OCI-LY7 (cell line): ENCODE measurements at regions not wholly inside any gene's neighbourhood (a gene's known extent, or its start where the extent isn't known, plus 50 kb on each side); places are given as distances from the start of the nearest gene placed in this dataset.

Source experiments
- BruUV-seq: library from RNA; stranded (reverse); fragments of 400-500 nt; replicated peaks from 2 replicates; lab custom pipeline; 2021; lab: Mats Ljungman, UMichigan
- CTCF ChIA-PET: fragments of 300-600 bp; sonication (Branson Sonifier 250); formaldehyde crosslinking; loops from one replicate; lab custom pipeline; 2022; ENCODE audit warnings: antibody characterized with exemption; ENCODE audit not compliant: unreplicated experiment; lab: Charles Lee
- POLR2A ChIA-PET: fragments of 300-600 bp; sonication (Branson Sonifier 250); formaldehyde crosslinking; loops from one replicate; lab custom pipeline; 2022; ENCODE audit warnings: antibody characterized with exemption; lab: Charles Lee
- DNase-seq: peaks from one replicate; pipeline ENCODE4 v3.0.0-alpha.2; 2015; ENCODE audit warnings: low spot score
- H2AFZ ChIP-seq: fragments of 200-600 bp; sonication (generic), shearing (Covaris generic); 2 replicates; pipeline ENCODE4 v1.6.1; 2014; ENCODE audit warnings: mild to moderate bottlenecking, antibody characterized with exemption, low read length, moderate library complexity
- H3K27ac ChIP-seq: fragments of 200-600 bp; sonication (generic); 2 replicates; pipeline ENCODE4 v1.5.1; 2014; ENCODE audit warnings: mixed run types, low read depth, mild to moderate bottlenecking, moderate library complexity, low read length, inconsistent platforms; ENCODE audit not compliant: poor library complexity, severe bottlenecking
- H3K36me3 ChIP-seq: fragments of 200-600 bp; sonication (generic); 2 replicates; pipeline ENCODE4 v1.6.1; 2014; ENCODE audit warnings: mild to moderate bottlenecking, antibody characterized with exemption, low read length, moderate library complexity, mixed read lengths; ENCODE audit not compliant: insufficient read depth
- H3K4me1 ChIP-seq: fragments of 200-600 bp; sonication (generic); 2 replicates; pipeline ENCODE4 v1.5.1; 2014; ENCODE audit warnings: mild to moderate bottlenecking, low read length; ENCODE audit not compliant: insufficient read depth, poor library complexity, severe bottlenecking
- H3K4me2 ChIP-seq: fragments of 200-600 bp; sonication (generic); 2 replicates; pipeline ENCODE4 v1.6.1; 2014; ENCODE audit warnings: mild to moderate bottlenecking, low read length
- H3K4me3 ChIP-seq: fragments of 200-600 bp; sonication (generic); 2 replicates; pipeline ENCODE4 v1.5.1; 2014; ENCODE audit warnings: mild to moderate bottlenecking, low read depth, low read length; ENCODE audit not compliant: poor library complexity, severe bottlenecking
- H3K79me2 ChIP-seq: fragments of 200-600 bp; sonication (generic); 2 replicates; pipeline ENCODE4 v1.6.1; 2016; ENCODE audit warnings: low read depth, mild to moderate bottlenecking, low read length, moderate library complexity, mixed read lengths; ENCODE audit not compliant: insufficient read depth
- H3K9me2 ChIP-seq: fragments of 200-600 bp; sonication (generic); 2 replicates; pipeline ENCODE4 v1.6.1; 2016; ENCODE audit warnings: mild to moderate bottlenecking, low read length, mixed read lengths; ENCODE audit not compliant: insufficient read depth
- H3K9me3 ChIP-seq: fragments of 200-600 bp; sonication (generic); 2 replicates; pipeline ENCODE4 v1.6.1; 2014; ENCODE audit warnings: mild to moderate bottlenecking, mixed run types, low read length, mixed read lengths
- H4K20me1 ChIP-seq: fragments of 200-600 bp; sonication (generic); 2 replicates; pipeline ENCODE4 v1.6.1; 2014; ENCODE audit warnings: mild to moderate bottlenecking, antibody characterized with exemption, low read length, moderate library complexity, mixed read lengths; ENCODE audit not compliant: insufficient read depth
- CTCF ChIP-seq: fragments of 200-600 bp; sonication (generic); conservative IDR thresholded peaks from 2 replicates; pipeline ENCODE4 v1.5.1; 2014; ENCODE audit warnings: mild to moderate bottlenecking, antibody characterized with exemption, low read length, moderate library complexity, mixed read lengths
- EZH2phosphoT487 ChIP-seq: fragments of 200-600 bp; sonication (generic); IDR thresholded peaks from 2 replicates; pipeline ENCODE4 v1.6.1; 2018; ENCODE audit warnings: low read depth, borderline replicate concordance, mild to moderate bottlenecking, mixed run types, antibody characterized with exemption, low read length, moderate library complexity, mixed read lengths
- intact Hi-C: fragments of 100-400 bp; cut with micrococcal nuclease; formaldehyde crosslinking; loops from one replicate; pipeline ENCODE4 v1.10.0; 2022; ENCODE audit not compliant: unreplicated experiment

- POLR2A ChIA-PET = interaction anchor here (0.6 kb wide), 1 partner anchor 1320 kb away, joined by 3 read pairs; no protein-coding TSS in a partner anchor
- Histone ChIP-seq H3K9me2 (no peaks in the 10 kb centered on the region), H3K4me1 (no peaks in the 10 kb centered on the region), H3K27ac (no peak overlapping the region), H3K36me3 (no peaks in the 10 kb centered on the region), H3K4me2 (0 out of 2 replicates have a peak overlapping the region, but pooled peaks have one; percentile 29), H3K9me3 (no peaks in the 10 kb centered on the region), H3K4me3 (no peak overlapping the region), H3K79me2 (no peaks in the 10 kb centered on the region), H2AFZ (no peak overlapping the region), H4K20me1 (no peaks in the 10 kb centered on the region)
- no peak for TF ChIP-seq CTCF
- TF ChIP-seq EZH2phosphoT487 = no peak
- peak; percentile 23 for DNase-seq
- CTCF ChIA-PET = no interaction called here
- no TSS peak for BruUV-seq
- intact Hi-C loops = no loop called here
Measured at GRCh38 chr2:120556911-120557310, 178.8 kb upstream of the GLI2 start.

GRCh38 chr2:120558847-120559246 is 176.8 kb upstream of the GLI2 start:
- Histone ChIP-seq H2AFZ (no peak overlapping the region), H3K4me1 (no peaks in the 10 kb centered on the region), H3K4me3 (no peak overlapping the region), H4K20me1 (no peaks in the 10 kb centered on the region), H3K9me2 (no peaks in the 10 kb centered on the region), H3K27ac (no peak overlapping the region), H3K9me3 (no peaks in the 10 kb centered on the region), H3K79me2 (no peaks in the 10 kb centered on the region), H3K36me3 (no peaks in the 10 kb centered on the region), H3K4me2 (no peak overlapping the region)
- POLR2A ChIA-PET = no interaction called here
- no peak for DNase-seq
- intact Hi-C loops = no loop called here
- no TSS peak for BruUV-seq
- no peak for TF ChIP-seq EZH2phosphoT487
- no peak for TF ChIP-seq CTCF
- CTCF ChIA-PET = no interaction called here

- H3K27ac ChIP-seq = no peak overlapping the region
- BruUV-seq = no TSS peak
- no peaks in the 10 kb centered on the region for H3K9me3 ChIP-seq
- intact Hi-C loops = no loop called here
- H3K4me3 ChIP-seq = no peak overlapping the region
- no peaks in the 10 kb centered on the region for H4K20me1 ChIP-seq
- TF ChIP-seq CTCF (no peak), EZH2phosphoT487 (no peak)
- no peaks in the 10 kb centered on the region for H3K9me2 ChIP-seq
- ChIA-PET POLR2A (no interaction called here), CTCF (no interaction called here)
- H2AFZ ChIP-seq = no peak overlapping the region
- H3K4me2 ChIP-seq = no peak overlapping the region
- no peaks in the 10 kb centered on the region for H3K79me2 ChIP-seq
- H3K4me1 ChIP-seq = no peaks in the 10 kb centered on the region
- H3K36me3 ChIP-seq = no peaks in the 10 kb centered on the region
- no peak for DNase-seq
Measured at GRCh38 chr2:120559401-120559800, 176.3 kb upstream of the GLI2 start.
